GM12873 (cell line): ENCODE measurements at regions not wholly inside any gene's neighbourhood (a gene's known extent, or its start where the extent isn't known, plus 50 kb on each side); places are given as distances from the start of the nearest gene placed in this dataset.

Experiments
- TF ChIP-seq, protein P1 (sequence below): IDR thresholded peaks from 2 replicates; pipeline ENCODE4 v1.5.1; 2012; ENCODE audit warnings: low read depth, mild to moderate bottlenecking, moderate library complexity, low read length, control low read depth; ENCODE audit not compliant: insufficient read depth; ENCODE audit errors: missing control alignments

DNA sequence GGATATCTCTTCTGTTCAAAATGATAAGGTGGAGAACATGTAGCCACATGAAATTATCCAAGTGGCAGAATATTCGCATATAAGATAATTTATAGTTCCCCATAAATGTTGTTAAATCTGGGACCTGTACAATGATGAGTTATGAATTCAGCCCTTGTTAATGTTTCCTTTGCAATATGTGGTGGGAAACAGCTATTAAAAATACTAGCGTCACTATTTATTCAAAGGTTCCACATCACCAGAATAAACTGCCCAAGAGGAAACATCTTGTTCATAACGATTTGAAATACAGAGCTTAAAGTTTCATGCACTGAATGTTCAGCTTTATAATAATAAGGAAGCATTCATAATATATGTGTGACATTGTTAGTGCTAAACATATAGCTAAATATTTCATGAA is 223.9 kb upstream of the TCF4 start:
- TF ChIP-seq, protein P1, sequence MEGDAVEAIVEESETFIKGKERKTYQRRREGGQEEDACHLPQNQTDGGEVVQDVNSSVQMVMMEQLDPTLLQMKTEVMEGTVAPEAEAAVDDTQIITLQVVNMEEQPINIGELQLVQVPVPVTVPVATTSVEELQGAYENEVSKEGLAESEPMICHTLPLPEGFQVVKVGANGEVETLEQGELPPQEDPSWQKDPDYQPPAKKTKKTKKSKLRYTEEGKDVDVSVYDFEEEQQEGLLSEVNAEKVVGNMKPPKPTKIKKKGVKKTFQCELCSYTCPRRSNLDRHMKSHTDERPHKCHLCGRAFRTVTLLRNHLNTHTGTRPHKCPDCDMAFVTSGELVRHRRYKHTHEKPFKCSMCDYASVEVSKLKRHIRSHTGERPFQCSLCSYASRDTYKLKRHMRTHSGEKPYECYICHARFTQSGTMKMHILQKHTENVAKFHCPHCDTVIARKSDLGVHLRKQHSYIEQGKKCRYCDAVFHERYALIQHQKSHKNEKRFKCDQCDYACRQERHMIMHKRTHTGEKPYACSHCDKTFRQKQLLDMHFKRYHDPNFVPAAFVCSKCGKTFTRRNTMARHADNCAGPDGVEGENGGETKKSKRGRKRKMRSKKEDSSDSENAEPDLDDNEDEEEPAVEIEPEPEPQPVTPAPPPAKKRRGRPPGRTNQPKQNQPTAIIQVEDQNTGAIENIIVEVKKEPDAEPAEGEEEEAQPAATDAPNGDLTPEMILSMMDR, result no peak

DNA sequence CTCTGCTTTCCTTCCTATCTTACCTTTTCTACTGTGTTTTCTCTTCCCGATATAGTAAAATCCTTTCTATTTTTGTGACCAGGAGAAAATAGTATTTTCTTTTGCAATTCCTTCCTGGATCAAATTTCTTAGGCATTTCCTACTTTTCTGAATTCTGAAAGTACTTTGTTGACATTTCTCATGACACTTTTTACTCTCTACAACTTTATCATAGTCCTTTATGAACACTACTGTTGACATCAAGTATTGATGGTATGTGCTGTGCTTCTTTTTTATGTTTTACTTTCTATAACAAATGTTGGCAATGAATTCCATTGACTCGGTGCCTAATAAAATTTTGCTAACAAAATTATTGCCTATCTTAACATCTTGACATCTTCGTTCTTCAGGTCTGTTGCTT is 217.7 kb upstream of the TCF4 start:
- TF ChIP-seq, protein P1, result no peak

DNA sequence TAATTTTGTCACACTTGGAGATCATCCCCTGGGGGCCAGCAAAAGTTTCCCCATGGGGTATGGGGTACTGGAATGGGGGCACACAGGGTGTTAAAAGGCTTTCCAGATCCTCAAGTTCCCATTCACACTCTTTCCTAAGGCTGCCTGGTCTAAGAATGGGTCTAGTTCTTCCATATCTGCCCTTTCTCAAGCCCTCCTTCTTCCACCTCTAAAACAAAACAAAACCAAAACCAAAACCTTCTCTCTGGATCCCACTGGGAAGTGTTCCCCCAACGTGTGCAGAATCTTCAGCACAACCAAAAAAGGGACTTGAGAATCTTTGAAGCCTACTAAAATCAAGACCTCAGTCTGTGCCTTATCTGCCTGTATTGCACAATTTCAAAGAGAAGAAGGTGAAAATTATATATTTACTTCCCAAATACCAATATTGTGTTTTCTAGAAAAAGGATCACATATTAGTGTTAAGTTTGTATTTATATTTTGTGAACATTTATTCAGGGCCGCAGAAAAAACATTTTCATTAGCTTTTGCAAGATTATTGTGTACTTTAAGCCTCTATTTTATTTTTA is 207.2 kb upstream of the TCF4 start:
- TF ChIP-seq, protein P1, result no peak

DNA sequence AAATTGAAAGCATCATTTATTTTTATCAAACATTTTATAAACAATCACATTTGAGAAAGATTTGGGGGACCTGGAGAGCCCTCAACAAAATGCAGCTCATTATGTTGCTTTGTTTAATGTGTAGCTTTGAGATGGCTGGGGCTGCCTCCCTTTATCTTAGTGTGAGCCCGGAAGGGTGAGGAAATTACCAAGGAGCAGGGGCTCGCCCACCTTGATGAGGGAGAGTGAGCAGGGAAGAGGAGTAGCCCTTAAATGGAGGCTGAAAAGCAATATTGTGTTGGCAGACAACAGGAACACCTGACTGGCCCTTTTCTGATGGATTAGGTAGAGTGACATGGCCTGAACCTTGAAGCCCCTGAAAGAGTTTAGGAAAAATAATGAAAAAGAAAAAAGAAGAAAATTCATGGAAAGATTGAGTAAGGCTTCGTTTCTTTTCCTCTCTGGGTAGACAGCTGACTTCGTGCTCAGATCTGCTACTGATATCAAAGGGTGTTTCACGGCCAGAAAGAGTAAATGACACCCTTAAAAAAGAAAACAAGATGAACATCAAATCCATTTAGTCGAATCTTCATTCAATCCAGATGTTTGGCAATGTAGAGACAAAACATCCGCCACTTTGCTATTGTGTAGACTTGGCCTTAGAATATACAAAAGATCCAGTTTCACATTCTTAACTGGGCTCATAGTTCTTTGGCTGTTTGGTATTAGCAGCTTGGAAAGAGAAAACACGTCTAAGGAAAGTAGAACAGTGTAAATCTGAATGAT is 206.5 kb upstream of the TCF4 start:
- TF ChIP-seq, protein P1, result no peak

DNA sequence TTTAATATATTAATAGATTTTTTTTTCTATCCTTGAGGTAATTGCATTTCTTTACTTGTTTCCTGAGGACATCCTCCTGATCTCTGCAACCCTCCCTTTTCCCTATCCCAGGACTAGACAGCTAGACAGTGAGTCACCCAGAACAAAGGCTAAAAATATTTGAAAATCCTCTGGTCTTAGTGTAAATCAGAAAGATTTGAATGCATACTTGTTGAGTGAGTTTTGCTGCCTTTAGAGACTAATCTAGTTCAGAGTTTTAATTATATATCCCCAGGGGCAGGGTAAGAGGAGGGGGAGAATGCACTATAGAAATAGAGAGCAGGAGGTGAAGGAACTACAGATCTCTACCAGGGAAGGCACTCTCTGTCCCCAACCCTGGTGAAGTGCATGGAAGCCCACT is 202.3 kb upstream of the TCF4 start:
- TF ChIP-seq, protein P1, result no peak

DNA sequence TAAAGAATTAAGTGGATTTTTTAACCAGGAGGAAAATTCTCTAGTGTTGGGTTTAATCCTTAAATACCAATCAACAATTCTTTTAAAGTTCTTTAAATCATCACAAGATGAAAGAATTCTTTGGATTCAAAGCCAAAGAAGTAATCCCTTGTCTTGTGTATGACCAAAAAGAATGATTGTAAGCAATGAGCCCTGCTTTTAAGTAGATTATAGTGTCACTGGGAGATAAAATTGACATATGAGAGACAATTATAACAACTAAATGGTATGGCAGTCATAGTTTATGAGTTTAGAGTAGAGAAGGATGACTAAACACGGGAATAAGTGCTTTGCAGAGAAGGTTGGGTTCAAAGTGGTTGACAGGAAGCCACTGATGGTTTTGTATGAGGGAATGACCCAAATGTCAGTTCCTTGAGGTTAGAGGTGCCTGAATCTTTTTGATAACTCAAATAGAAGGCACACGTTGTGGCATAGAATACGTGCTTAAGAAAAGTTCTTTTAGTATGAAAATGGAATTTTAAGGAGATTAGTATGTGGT is 199.6 kb upstream of the TCF4 start:
- TF ChIP-seq, protein P1, result no peak

DNA sequence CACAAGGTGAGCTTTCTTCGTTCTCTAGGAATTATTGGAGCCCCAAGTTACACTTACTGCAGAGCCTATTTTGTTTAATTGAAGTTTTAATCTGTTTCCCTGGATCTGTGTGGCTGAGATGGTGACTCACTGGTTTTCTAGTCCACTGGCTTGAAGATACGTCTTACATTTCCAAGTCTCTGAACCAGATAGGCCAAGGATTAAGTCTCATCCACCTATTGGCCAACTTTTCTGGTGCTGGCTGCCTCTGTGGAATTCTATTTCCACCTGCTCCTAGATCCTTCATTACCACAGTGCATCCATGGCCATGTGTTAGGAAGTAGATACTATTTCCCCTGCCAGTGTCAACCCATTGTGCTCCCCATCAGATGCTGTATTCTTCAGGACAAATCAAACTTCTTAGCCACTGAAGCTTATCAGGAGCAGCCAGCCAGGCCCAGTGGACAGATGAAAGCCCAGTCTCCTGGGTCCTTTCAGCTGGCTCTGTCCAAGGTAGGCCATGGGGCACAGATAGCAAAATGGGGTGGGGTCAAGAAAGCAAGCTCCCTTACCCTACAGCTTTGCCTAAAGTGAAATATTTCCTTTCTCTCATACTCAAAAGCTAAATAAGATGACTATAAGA is 198.8 kb upstream of the TCF4 start:
- TF ChIP-seq, protein P1, result no peak
